HG03354 (cell line): ENCODE measurements at regions not wholly inside any gene's neighbourhood (a gene's known extent, or its start where the extent isn't known, plus 50 kb on each side); places are given as distances from the start of the nearest gene placed in this dataset.

Experiments
- ATAC-seq: cut with Tn5 transposase; IDR thresholded peaks from one replicate; pipeline ENCODE4 v1.9.1; 2021; ENCODE audit warnings: mild to moderate bottlenecking; ENCODE audit not compliant: unreplicated experiment, poor library complexity, severe bottlenecking

GRCh38 chr15:37252530-37252929, 152.2 kb upstream of the MEIS2 start:
- ATAC-seq = no peak

- ATAC-seq = no peak
Measured at GRCh38 chr15:37253877-37254276, 153.5 kb upstream of the MEIS2 start.

- no peak for ATAC-seq
Measured at GRCh38 chr15:37260255-37260654, 159.9 kb upstream of the MEIS2 start.

GRCh38 chr15:37261685-37262084, 161.3 kb upstream of the MEIS2 start:
- ATAC-seq = no peak

- ATAC-seq = no peak
Measured at GRCh38 chr15:37262922-37263608, 162.7 kb upstream of the MEIS2 start.

GRCh38 chr15:37289109-37289765, 188.9 kb upstream of the MEIS2 start:
- no peak for ATAC-seq

- ATAC-seq = no peak
Measured at GRCh38 chr15:37291920-37292319, 191.6 kb upstream of the MEIS2 start.

GRCh38 chr15:37298271-37298670, 197.9 kb upstream of the MEIS2 start:
- ATAC-seq = no peak

GRCh38 chr15:37339437-37339836, 239.1 kb upstream of the MEIS2 start:
- ATAC-seq = no peak

GRCh38 chr15:37339856-37340255, 239.5 kb upstream of the MEIS2 start:
- no peak for ATAC-seq

GRCh38 chr15:37340438-37340837, 240.1 kb upstream of the MEIS2 start:
- ATAC-seq = no peak

GRCh38 chr15:37359101-37359892, 258.9 kb upstream of the MEIS2 start:
- no peak for ATAC-seq

- no peak for ATAC-seq
Measured at GRCh38 chr15:37359893-37360290, 259.5 kb upstream of the MEIS2 start.

- ATAC-seq = no peak
Measured at GRCh38 chr15:37360724-37361123, 260.4 kb upstream of the MEIS2 start.

- no peak for ATAC-seq
Measured at GRCh38 chr15:37361621-37362020, 261.3 kb upstream of the MEIS2 start.

GRCh38 chr15:37362414-37362813, 262.1 kb upstream of the MEIS2 start:
- no peak for ATAC-seq

GRCh38 chr15:37368961-37369360, 268.6 kb upstream of the MEIS2 start:
- ATAC-seq = no peak

- ATAC-seq = no peak
Measured at GRCh38 chr15:37370941-37371340, 270.6 kb upstream of the MEIS2 start.

- no peak for ATAC-seq
Measured at GRCh38 chr15:37372064-37372463, 271.7 kb upstream of the MEIS2 start.

GRCh38 chr15:37375519-37375918, 275.2 kb upstream of the MEIS2 start:
- ATAC-seq = no peak

- ATAC-seq = no peak
Measured at GRCh38 chr15:37377428-37377827, 277.1 kb upstream of the MEIS2 start.
